ENCODE measurements at regions not wholly inside any gene's neighbourhood (a gene's known extent, or its start where the extent isn't known, plus 50 kb on each side); places are given as distances from the start of the nearest gene placed in this dataset.

DNA sequence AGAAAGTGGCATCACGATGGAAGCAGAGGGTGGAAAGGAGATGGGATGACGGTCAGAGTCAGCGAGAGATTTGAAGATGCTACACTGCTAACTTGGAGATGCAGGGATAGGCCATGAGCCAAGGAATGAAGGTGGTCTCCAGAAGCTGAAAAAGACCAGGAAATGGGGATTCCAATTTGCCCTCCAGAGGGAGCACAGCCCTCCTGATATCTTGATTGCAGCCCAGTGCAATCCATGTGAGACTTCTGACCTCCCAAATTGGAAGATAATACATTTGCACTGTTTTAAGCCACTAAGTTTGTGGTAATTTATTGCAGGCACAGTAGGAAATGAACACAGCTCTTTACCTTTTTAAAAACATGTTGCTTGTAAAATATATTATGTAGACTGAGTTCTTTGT is 549.5 kb downstream of the VRK1 start:
- TF ChIP-seq CTCF (conservative IDR thresholded peaks at IDR 0.05; ENCODE audit: control insufficient read depth, insufficient read depth, low read depth, low read length): no peak
- no peak for DNase-seq (ENCODE audit: low read depth)
- no peak overlapping the region for H3K4me3 ChIP-seq (ENCODE audit: control insufficient read depth, low read depth, low read length)

- TF ChIP-seq CTCF (conservative IDR thresholded peaks at IDR 0.05; ENCODE audit: control insufficient read depth, insufficient read depth, low read depth, low read length): no peak
- H3K4me3 ChIP-seq (ENCODE audit: control insufficient read depth, low read depth, low read length): no peak overlapping the region
- no peak for DNase-seq (ENCODE audit: low read depth)
Measured at GRCh38 chr14:97349463-97349862, 552.3 kb downstream of the VRK1 start.

- no peak for DNase-seq (ENCODE audit: low read depth)
- no peak for TF ChIP-seq CTCF (conservative IDR thresholded peaks at IDR 0.05; ENCODE audit: control insufficient read depth, insufficient read depth, low read depth, low read length)
- H3K4me3 ChIP-seq (ENCODE audit: control insufficient read depth, low read depth, low read length): no peak overlapping the region
Measured at GRCh38 chr14:97349946-97350345, 552.8 kb downstream of the VRK1 start.

- no peak overlapping the region for H3K4me3 ChIP-seq (ENCODE audit: control insufficient read depth, low read depth, low read length)
- no peak for DNase-seq (ENCODE audit: low read depth)
- TF ChIP-seq CTCF (conservative IDR thresholded peaks at IDR 0.05; ENCODE audit: control insufficient read depth, insufficient read depth, low read depth, low read length): no peak
Measured at GRCh38 chr14:97350415-97350814, 553.2 kb downstream of the VRK1 start.

- no peak overlapping the region for H3K4me3 ChIP-seq (ENCODE audit: control insufficient read depth, low read depth, low read length)
- DNase-seq (ENCODE audit: low read depth): no peak
- no peak for TF ChIP-seq CTCF (conservative IDR thresholded peaks at IDR 0.05; ENCODE audit: control insufficient read depth, insufficient read depth, low read depth, low read length)
Measured at GRCh38 chr14:97350894-97351731, 553.9 kb downstream of the VRK1 start.

- no peak for TF ChIP-seq CTCF (conservative IDR thresholded peaks at IDR 0.05; ENCODE audit: control insufficient read depth, insufficient read depth, low read depth, low read length)
- no peak for DNase-seq (ENCODE audit: low read depth)
Measured at GRCh38 chr14:97353102-97353501, 555.9 kb downstream of the VRK1 start.

More at GRCh38 chr14:97353102-97353501, 555.9 kb downstream of the VRK1 start:
- H3K4me3 ChIP-seq (ENCODE audit: control insufficient read depth, low read depth, low read length): no peak overlapping the region

Measured in fibroblast of mammary gland (primary cell).